Aorta (tissue), 5 donors: ENCODE measurements at regions not wholly inside any gene's neighbourhood (a gene's known extent, or its start where the extent isn't known, plus 50 kb on each side); places are given as distances from the start of the nearest gene placed in this dataset.

Source experiments
- ATAC-seq: fragments of 200-7000 bp; cut with Tn5 transposase; one replicate; pipeline ENCODE4 v1.9.1; 2022; ENCODE audit warnings: moderate library complexity; ENCODE audit not compliant: low FRiP score
- DNase-seq, 2 donors: peaks; one replicate each; pipeline ENCODE4 v3.0.0-alpha.2; 2020
- H3K27ac ChIP-seq, 2 donors: one replicate each; pipeline ENCODE4 v1.5.1; 2013; ENCODE audit warnings: low read length in 2 of 2, mild to moderate bottlenecking in 2 of 2, moderate library complexity in 2 of 2, control low read depth in 1 of 2, inconsistent platforms in 1 of 2, low read depth in 1 of 2
- H3K27me3 ChIP-seq, 2 donors: one replicate each; pipeline ENCODE4 v1.6.1; 2013; ENCODE audit warnings: control low read depth in 1 of 2, low read length in 1 of 2, mild to moderate bottlenecking in 1 of 2, moderate library complexity in 1 of 2; ENCODE audit not compliant: insufficient read depth in 2 of 2, control insufficient read depth in 1 of 2
- H3K36me3 ChIP-seq, 2 donors: one replicate each; pipeline ENCODE4 v1.6.1; 2013; ENCODE audit warnings: control low read depth in 1 of 2, low read length in 1 of 2, mild to moderate bottlenecking in 1 of 2; ENCODE audit not compliant: insufficient read depth in 2 of 2, control insufficient read depth in 1 of 2
- H3K4me1 ChIP-seq, 2 donors: one replicate each; pipeline ENCODE4 v1.6.1; 2013; ENCODE audit warnings: low read length in 2 of 2, control low read depth in 1 of 2, mild to moderate bottlenecking in 1 of 2, moderate library complexity in 1 of 2; ENCODE audit not compliant: insufficient read depth in 2 of 2, control insufficient read depth in 1 of 2
- H3K4me3 ChIP-seq, 2 donors: one replicate each; pipeline ENCODE4 v1.5.1; 2013; ENCODE audit warnings: low read length in 2 of 2, control low read depth in 1 of 2, mild to moderate bottlenecking in 1 of 2
- H3K9me3 ChIP-seq: one replicate; pipeline ENCODE4 v1.6.1; 2013; ENCODE audit warnings: mild to moderate bottlenecking, low read length; ENCODE audit not compliant: control insufficient read depth
- WGBS, 2 donors: extraction: QIAGEN DNeasy Blood & Tissue Kit; methylation state at CpG; one replicate each; pipeline ENCODE4 v1.1.7; 2013; 5-methylcytosine and 5-hydroxymethylcytosine counted together
- intact Hi-C, 2 donors: fragments of 100-400 bp; cut with DNase I; formaldehyde crosslinking; loops; one replicate each; pipeline versions ENCODE4 v1.14.2 to v1.15.0; 2022
- donor health status: healthy with polysubstance abuse.
- donor health status: Bipolar disorder and iron deficiency.
- donor health status: DM: no; HTN: no; CAD: no.
- donor health status: DM: no; HTN: no; CAD: no.
- donor health status: DM: yes; HTN: yes; CAD: no.

DNA sequence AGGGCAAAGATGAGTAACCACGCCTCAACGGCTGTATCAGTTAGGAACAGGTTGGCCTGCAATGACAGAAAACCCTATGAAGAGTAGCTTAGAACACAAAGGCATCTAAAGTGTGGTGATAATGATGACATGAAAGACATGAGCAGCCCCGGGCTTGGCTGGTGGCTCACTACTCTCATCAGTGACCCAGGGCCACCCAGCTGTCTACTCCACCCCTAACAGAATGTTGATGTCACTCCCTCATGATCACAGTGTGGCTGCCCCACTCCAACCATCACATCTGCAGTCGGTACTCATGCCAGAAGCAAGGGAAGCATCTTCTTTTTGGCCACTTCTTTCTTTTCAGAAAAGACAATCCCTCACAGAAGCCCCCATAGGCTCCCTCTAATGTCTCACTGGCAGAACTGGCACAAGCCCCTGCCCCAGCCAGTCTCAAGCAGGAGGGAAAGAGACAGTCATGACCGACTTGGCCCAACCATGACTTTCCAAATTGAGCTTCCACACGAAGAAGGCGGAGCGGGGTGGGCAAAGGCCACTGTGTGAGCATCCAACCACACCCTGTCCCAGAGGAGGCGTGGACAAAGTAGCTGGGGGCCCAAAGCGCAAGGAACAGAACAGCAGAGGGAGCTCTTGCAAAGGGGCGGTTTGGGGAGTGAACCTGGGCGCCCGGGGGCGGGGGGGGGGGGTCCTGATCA, 72.0 kb upstream of the IQSEC1 start:
- Histone ChIP-seq H3K4me1 (no peaks in the 10 kb centered on the region), H3K27ac (no peak overlapping the region), H3K36me3 (no peaks in the 10 kb centered on the region), H3K4me3 (no peak overlapping the region), H3K9me3 (no peaks in the 10 kb centered on the region), H3K27me3 (no peaks in the 10 kb centered on the region)
- DNase-seq (peak in 1 of 2 donors; percentile 55), ATAC-seq (no peak)
- 63 to 71% methylated on average over 14 of the region's 14 CpGs for WGBS, 2 donors
- intact Hi-C loops: no loop called here

DNA sequence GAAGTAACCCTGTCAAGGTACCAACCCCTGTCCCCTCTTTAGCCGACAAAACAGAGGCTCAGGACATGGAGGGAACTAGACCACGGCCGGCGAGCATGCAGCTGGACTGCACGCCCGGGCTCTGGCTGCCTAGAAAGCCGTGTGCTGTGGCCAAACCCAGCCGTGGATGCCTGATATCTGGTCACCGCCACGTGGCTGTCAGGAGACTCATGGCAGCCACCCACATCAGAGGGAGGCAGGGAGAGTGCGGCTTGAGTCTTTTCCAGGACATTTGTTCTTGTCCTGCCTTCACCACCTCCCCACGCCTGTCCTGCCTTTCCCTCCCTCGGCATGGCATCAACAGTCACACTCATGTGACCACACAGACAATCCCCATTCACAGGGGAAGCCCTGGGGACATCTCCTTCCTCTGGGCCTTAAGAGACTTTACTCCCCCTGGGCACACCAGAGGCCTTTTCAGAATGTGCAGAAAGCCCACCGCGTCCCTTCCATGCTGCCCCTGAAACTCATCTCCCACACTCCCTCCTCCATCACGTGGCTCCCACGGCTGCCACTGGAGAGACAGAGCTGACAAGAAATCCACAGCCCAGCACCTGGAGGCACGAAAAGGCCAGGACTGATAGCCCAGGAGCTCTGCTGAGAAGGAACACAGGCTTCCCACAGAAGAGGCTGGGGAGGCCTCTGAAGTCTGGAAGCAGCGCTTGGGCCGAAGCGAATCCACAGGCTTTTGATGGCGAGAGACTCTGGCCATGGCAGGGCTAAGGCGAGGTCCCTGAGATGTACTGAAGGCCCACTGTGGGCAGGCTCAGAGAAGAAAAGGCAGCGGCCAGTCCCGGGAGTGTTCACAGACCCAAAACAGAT, 71.2 kb upstream of the IQSEC1 start:
- intact Hi-C loops: no loop called here
- Histone ChIP-seq H3K27me3 (no peaks in the 10 kb centered on the region), H3K4me3 (no peak overlapping the region), H3K4me1 (no peaks in the 10 kb centered on the region), H3K27ac (no peak overlapping the region), H3K36me3 (no peaks in the 10 kb centered on the region), H3K9me3 (no peaks in the 10 kb centered on the region)
- DNase-seq: peak in 1 of 2 donors; percentile 67
- ATAC-seq: no peak
- WGBS, 2 donors: 82 to 83% methylated on average over 25 of the region's 25 CpGs

DNA sequence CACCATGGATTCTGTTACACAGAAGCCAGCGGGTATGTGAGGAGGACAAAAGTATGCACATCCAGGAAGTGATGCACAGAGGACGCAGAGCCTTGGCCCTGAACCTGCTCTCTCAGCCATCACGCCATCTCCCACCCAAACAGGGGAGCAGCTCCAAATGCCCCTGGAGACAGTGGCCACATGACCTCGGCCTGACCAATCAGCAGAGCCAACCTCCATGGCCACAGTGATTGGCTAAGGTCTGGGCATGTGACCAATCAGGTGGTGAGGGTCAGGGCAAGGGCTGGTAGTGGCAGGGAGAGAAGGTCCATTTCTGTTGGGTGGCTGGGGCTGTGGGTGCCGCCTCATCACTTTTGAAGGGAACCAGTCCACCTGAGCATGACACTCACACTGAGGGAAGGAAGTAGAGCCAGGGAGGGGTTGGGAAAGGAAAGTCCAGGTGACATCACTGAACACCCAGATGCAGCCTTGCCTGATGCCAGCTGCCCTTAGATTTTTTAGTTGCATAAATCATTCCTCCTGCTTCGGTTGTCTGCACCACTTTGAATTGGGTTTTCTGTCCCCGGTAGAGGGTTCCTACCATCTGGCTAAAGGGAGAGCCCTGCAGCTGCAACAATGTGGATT, 70.3 kb upstream of the IQSEC1 start:
- no peak overlapping the region for H3K4me3 ChIP-seq
- no peak overlapping the region for H3K27ac ChIP-seq
- H3K9me3 ChIP-seq: no peaks in the 10 kb centered on the region
- no peaks in the 10 kb centered on the region for H3K27me3 ChIP-seq
- 85 to 86% methylated on average over 7 of the region's 7 CpGs for WGBS, 2 donors
- DNase-seq (peak in 1 of 2 donors; percentile 38), ATAC-seq (no peak)
- H3K4me1 ChIP-seq: no peaks in the 10 kb centered on the region
- no peaks in the 10 kb centered on the region for H3K36me3 ChIP-seq
- intact Hi-C loops: no loop called here

DNA sequence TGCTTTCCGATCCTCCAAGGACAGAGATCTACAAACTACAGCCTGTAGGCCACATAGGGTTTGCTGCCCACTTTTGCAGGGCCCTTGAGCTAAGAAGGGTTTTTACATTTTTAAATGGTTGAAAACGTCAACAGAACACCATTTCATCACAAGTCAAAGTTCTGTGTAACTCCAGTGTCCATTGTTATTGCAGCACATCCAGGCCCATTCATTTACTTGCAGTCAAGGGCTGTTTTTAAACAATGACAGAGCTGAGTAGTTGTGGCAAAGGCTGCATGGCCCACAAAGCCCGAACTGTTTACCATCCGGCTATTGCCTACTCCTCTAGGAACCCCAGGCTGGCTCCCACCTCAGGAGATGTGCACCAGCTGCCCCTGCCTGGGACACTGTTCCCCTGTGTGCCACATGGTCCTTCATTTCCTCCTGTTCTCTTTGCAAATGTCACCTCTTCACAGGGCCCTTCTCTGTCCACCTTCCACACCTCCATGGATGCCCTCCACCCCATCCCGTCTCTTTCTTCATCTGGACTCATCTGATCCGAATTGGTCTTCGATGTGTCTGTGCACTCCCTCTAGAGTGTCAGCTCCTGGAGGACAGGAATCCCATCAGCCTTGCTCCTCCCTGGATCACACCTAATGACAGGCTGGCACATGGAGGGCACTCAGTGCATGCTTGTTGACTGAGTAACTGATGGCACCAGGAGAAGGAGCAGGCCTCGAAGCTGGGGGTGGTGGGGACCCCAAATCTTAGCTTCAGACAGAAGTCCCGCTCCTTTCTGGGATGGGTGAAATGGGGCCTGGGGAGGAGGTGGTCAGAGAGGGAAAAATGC, 69.5 kb upstream of the IQSEC1 start:
- no peak overlapping the region for H3K27ac ChIP-seq
- 71 to 79% methylated on average over 9 of the region's 9 CpGs for WGBS, 2 donors
- intact Hi-C loops: no loop called here
- H3K4me1 ChIP-seq: no peaks in the 10 kb centered on the region
- H3K36me3 ChIP-seq: no peaks in the 10 kb centered on the region
- DNase-seq: peak in 1 of 2 donors; percentile 35
- no peak for ATAC-seq
- H3K4me3 ChIP-seq: no peak overlapping the region
- no peaks in the 10 kb centered on the region for H3K27me3 ChIP-seq
- no peaks in the 10 kb centered on the region for H3K9me3 ChIP-seq

DNA sequence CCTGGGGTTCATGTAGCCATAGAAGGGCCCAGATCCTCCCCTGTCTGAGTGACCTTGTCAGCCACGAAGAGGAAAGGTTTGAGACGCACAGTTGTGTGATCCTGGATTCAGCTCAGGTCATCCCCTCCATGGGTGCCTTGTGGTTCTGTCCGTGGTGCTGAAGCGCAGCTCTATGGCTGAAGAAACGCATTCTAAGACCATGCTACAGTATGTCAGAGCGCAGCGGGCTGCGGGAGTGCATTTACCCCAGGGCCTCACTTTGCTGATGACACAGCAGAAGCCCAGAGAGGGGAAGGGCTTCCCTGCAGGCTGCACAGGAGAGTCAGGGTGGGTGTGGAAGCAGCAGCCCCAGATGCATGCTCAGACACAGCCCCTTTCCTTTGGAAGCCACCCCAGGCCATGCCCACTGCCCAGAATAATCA, 68.8 kb upstream of the IQSEC1 start:
- DNase-seq (peak in 1 of 2 donors; percentile 53), ATAC-seq (no peak)
- Histone ChIP-seq H3K4me1 (no peaks in the 10 kb centered on the region), H3K36me3 (no peaks in the 10 kb centered on the region), H3K4me3 (no peak overlapping the region), H3K27me3 (no peaks in the 10 kb centered on the region), H3K9me3 (no peaks in the 10 kb centered on the region), H3K27ac (no peak overlapping the region)
- intact Hi-C loops: no loop called here
- 10% methylated on average over 8 of the region's 8 CpGs for WGBS, 2 donors

DNA sequence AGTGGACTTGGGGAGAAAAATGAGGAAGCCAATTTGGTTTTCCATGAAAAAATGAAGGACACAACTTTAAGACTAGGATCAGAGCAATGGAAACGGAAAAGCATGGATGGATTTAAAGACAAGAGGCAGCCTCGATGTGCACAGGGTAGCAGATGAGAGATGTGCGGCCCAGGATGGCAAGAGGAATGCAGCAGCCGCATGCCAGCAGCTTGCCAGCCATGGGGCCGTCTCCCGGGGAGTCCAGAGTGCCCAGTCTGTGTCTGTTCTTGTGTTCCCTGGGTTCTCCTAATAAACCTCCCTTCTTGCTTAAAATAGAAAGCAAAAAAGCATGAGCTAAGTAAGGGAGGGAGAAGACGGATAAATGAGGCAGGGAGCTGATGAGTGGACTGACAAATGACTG, 68.0 kb upstream of the IQSEC1 start:
- Histone ChIP-seq H3K36me3 (no peaks in the 10 kb centered on the region), H3K4me1 (no peaks in the 10 kb centered on the region), H3K27me3 (no peaks in the 10 kb centered on the region), H3K9me3 (no peaks in the 10 kb centered on the region), H3K27ac (no peak overlapping the region), H3K4me3 (no peak overlapping the region)
- WGBS, 2 donors: 86 to 88% methylated on average over 7 of the region's 7 CpGs
- DNase-seq (peak in 1 of 2 donors; percentile 46), ATAC-seq (no peak)
- intact Hi-C loops: no loop called here

DNA sequence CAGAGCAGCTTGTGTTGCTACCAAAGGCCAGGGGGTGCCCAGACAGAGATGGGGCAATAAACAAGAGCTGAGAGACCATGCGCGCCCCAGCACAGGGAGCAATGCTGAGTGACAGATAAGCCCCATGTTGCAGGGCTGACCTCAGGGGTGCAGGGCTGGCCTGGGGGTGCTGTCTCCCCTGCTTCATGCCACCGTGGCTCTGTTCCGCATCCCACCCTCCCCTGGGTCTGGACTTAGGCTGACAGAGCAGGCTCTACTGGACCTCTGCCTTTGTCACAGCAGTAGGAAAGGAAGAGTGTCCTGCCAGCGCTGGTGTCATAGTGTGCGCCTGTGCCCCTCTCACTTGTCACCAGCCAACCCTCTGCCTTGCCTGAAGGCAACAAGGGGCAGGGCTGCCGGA, 67.4 kb upstream of the IQSEC1 start:
- ATAC-seq: no peak

DNA sequence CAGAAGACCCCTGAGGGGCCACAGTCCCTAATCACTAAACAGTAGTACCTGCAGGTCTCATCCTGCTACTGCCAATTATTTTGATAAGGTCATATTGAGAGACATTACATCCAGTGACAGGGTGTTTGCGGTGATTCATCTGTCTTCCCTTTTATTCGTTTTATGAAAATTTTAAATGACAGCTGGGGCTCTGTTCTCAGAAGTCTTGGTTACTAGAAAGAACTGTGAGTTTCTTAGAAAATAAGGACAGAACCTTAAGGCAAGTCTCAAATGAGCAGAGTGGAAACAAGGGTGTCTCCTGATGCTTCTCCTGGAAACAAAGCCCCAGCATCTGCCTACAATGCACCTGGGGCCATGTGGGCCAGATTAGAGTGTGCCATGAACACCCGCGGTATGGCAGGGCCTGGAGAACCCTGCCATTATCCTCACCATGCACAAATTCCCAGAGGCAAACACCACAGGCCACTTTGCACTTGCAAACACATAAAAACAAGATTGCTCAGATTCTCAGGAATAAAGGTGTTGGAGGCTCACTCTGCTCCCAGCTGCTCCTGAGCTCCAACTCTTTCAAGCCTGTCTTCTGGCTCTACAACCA, 66.3 kb upstream of the IQSEC1 start:
- intact Hi-C loops: no loop called here
- ATAC-seq (no peak), DNase-seq (peak in 1 of 2 donors; percentile 14)
- Histone ChIP-seq H3K27ac (no peak overlapping the region), H3K36me3 (no peaks in the 10 kb centered on the region), H3K27me3 (no peaks in the 10 kb centered on the region), H3K4me1 (no peaks in the 10 kb centered on the region), H3K9me3 (no peaks in the 10 kb centered on the region), H3K4me3 (no peak overlapping the region)
- WGBS, 2 donors: 81 to 83% methylated on average over 4 of the region's 4 CpGs

More for the DNA sequence above, 67.4 kb upstream of the IQSEC1 start:
- no peak overlapping the region for H3K27ac ChIP-seq
- no peaks in the 10 kb centered on the region for H3K36me3 ChIP-seq
- WGBS, 2 donors: 94 to 96% methylated on average over 7 of the region's 7 CpGs
- H3K4me3 ChIP-seq: no peak overlapping the region
- DNase-seq: peak in 1 of 2 donors; percentile 50
- intact Hi-C loops: no loop called here
- no peaks in the 10 kb centered on the region for H3K27me3 ChIP-seq
- no peaks in the 10 kb centered on the region for H3K4me1 ChIP-seq
- H3K9me3 ChIP-seq: no peaks in the 10 kb centered on the region
